Heart left ventricle (tissue), 13 donors: ENCODE measurements at regions not wholly inside any gene's neighbourhood (a gene's known extent, or its start where the extent isn't known, plus 50 kb on each side); places are given as distances from the start of the nearest gene placed in this dataset.

ENCODE experiments used
- CTCF ChIP-seq, 12 donors: fragments of 200-600 bp; sonication (generic) in 4 of 12; IDR thresholded peaks; one replicate each; pipeline versions ENCODE4 v1.5.0 to v1.8.0; 2018 to 2022; ENCODE audit warnings: antibody characterized with exemption in 12 of 12, mild to moderate bottlenecking in 5 of 12
- POLR2A ChIP-seq, 2 donors: fragments of 450-650 bp; IDR thresholded peaks; one replicate each; pipeline ENCODE4 v1.6.1; 2017; ENCODE audit warnings: antibody characterized with exemption in 2 of 2, mild to moderate bottlenecking in 2 of 2, moderate library complexity in 2 of 2
- donor health status: ischemic (EF 13 %, LVEDD 7.1; RV severe dilation, severe dysfunction).
- donor health status: DM: no; HTN: yes; CAD: no.
- donor health status: DM: no; HTN: no; CAD: no.
- donor health status: ischemic (EF 25% LVEDD 6.9; RV normal size, moderate dysfunction).
- donor health status: ischemic (EF 25% LVEDD 5.7; RV mildly dilated, moderate dysfunction).
- donor health status: ischemic (EF 35%, LVEDD 5.7; RV mildly dilated, moderate dysfunction).
- donor health status: nonischemic (EF 11% LVEDD 7.7; RV severe dilation, severe dysfunction).
- donor health status: DM: yes; HTN: yes; CAD: no.
- donor health status: PGD.
- donor health status: ischemic (EF 29% LVEDD 5.4; RV normal size, mild dysfunction).
- donor health status: nonischemic (EF 23%, LVEDD 6.1; RV moderate dilation, normal function).

GRCh38 chr3:95246413-95246812 lies 1183.6 kb downstream of the NSUN3 start:
- TF ChIP-seq CTCF (IDR thresholded peaks at IDR 0.05) (no peak), POLR2A (IDR thresholded peaks at IDR 0.05) (no peak)
